DND-41 (cell line): ENCODE measurements at regions not wholly inside any gene's neighbourhood (a gene's known extent, or its start where the extent isn't known, plus 50 kb on each side); places are given as distances from the start of the nearest gene placed in this dataset.

Experiments
- CTCF ChIP-seq: IDR thresholded peaks from 2 replicates; pipeline ENCODE4 v1.5.1; 2012; ENCODE audit warnings: borderline replicate concordance, low read length, moderate library complexity, mild to moderate bottlenecking; ENCODE audit not compliant: poor library complexity, severe bottlenecking; ENCODE audit errors: extremely low read depth
- EZH2 ChIP-seq: IDR thresholded peaks from 3 replicates; pipeline ENCODE4 v1.6.1; 2012; ENCODE audit warnings: borderline replicate concordance, low read depth, mild to moderate bottlenecking, moderate library complexity, low read length, inconsistent platforms; ENCODE audit not compliant: severe bottlenecking

- TF ChIP-seq CTCF (no peak), EZH2 (no peak)
Observed at GRCh38 chr17:71111934-71112333, 942.6 kb downstream of the KCNJ2 start.
